HG03575 (cell line): ENCODE measurements at regions not wholly inside any gene's neighbourhood (a gene's known extent, or its start where the extent isn't known, plus 50 kb on each side); places are given as distances from the start of the nearest gene placed in this dataset.

Experiments
- ATAC-seq: cut with Tn5 transposase; IDR thresholded peaks from one replicate; pipeline ENCODE4 v1.9.1; 2021; ENCODE audit not compliant: unreplicated experiment, insufficient number of reproducible peaks, low FRiP score; ENCODE audit errors: extremely low read depth

- ATAC-seq: no peak
Observed at GRCh38 chr5:158532739-158533138, 567.0 kb downstream of the EBF1 start.

GRCh38 chr5:158531860-158532259 lies 567.9 kb downstream of the EBF1 start:
- no peak for ATAC-seq

- no peak for ATAC-seq
Observed at GRCh38 chr5:158530115-158530514, 569.6 kb downstream of the EBF1 start.

- ATAC-seq: no peak
Observed at GRCh38 chr5:158529454-158529853, 570.3 kb downstream of the EBF1 start.

- ATAC-seq: no peak
Observed at GRCh38 chr5:158525663-158526062, 574.1 kb downstream of the EBF1 start.

- no peak for ATAC-seq
Observed at GRCh38 chr5:158524070-158524469, 575.6 kb downstream of the EBF1 start.

- no peak for ATAC-seq
Observed at GRCh38 chr5:158522776-158523175, 576.9 kb downstream of the EBF1 start.

GRCh38 chr5:158521995-158522394 lies 577.7 kb downstream of the EBF1 start:
- ATAC-seq: no peak

GRCh38 chr5:158519433-158520021 lies 580.2 kb downstream of the EBF1 start:
- ATAC-seq: no peak

- ATAC-seq: no peak
Observed at GRCh38 chr5:158516521-158516920, 583.2 kb downstream of the EBF1 start.

- ATAC-seq: no peak
Observed at GRCh38 chr5:158514986-158515359, 584.7 kb downstream of the EBF1 start.

- no peak for ATAC-seq
Observed at GRCh38 chr5:158514319-158514985, 585.3 kb downstream of the EBF1 start.

GRCh38 chr5:158513490-158514318 lies 586.0 kb downstream of the EBF1 start:
- no peak for ATAC-seq

- ATAC-seq: peak; percentile 76
Observed at GRCh38 chr5:158511454-158511853, 588.3 kb downstream of the EBF1 start.

- no peak for ATAC-seq
Observed at GRCh38 chr5:158510479-158510878, 589.2 kb downstream of the EBF1 start.

GRCh38 chr5:158506648-158507047 lies 593.1 kb downstream of the EBF1 start:
- ATAC-seq: no peak

GRCh38 chr5:158502686-158503085 lies 597.0 kb downstream of the EBF1 start:
- no peak for ATAC-seq

- no peak for ATAC-seq
Observed at GRCh38 chr5:158499892-158500418, 599.8 kb downstream of the EBF1 start.

GRCh38 chr5:158499075-158499891 lies 600.4 kb downstream of the EBF1 start:
- no peak for ATAC-seq
